GM12864 (cell line): ENCODE measurements at regions not wholly inside any gene's neighbourhood (a gene's known extent, or its start where the extent isn't known, plus 50 kb on each side); places are given as distances from the start of the nearest gene placed in this dataset.
"Not testable (repeated sequence)": the region's sequence is repeated elsewhere in the genome, so short reads cannot be mapped to it uniquely, and the experiment has no call there.

Experiments used
- DNase-seq: peaks from one replicate; pipeline ENCODE4 v3.0.0-alpha.2; 2011; ENCODE audit warnings: low read depth
- H3K4me3 ChIP-seq: 2 replicates; pipeline ENCODE4 v1.5.1; 2011; ENCODE audit warnings: mild to moderate bottlenecking, low read depth, low read length, control low read depth
- CTCF ChIP-seq: IDR thresholded peaks from 2 replicates; pipeline ENCODE4 v1.5.1; 2011; ENCODE audit warnings: low read depth, mild to moderate bottlenecking, moderate library complexity, low read length, control low read depth, inconsistent platforms; ENCODE audit errors: missing control alignments

DNA sequence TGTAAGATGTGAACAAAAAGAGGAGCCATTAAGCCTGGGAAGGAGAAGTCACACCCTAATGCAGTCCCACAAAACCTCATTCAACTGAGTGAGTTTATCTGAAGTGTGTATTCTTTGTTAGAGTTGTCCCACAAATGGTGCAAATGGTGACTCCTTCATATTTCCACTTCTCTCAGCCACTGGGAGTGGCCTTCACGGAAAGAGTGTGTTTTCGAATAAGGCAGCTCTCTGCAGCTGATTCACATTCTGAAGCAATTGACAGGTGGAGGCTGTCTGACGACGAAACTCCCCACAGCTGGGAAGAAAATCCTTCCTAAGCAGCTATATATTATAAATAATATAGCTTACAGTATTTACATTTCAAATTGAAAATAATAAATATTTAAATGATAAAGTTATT, 318.8 kb upstream of the TMEFF2 start:
- no peak overlapping the region for H3K4me3 ChIP-seq
- TF ChIP-seq CTCF: no peak
- DNase-seq: no peak

DNA sequence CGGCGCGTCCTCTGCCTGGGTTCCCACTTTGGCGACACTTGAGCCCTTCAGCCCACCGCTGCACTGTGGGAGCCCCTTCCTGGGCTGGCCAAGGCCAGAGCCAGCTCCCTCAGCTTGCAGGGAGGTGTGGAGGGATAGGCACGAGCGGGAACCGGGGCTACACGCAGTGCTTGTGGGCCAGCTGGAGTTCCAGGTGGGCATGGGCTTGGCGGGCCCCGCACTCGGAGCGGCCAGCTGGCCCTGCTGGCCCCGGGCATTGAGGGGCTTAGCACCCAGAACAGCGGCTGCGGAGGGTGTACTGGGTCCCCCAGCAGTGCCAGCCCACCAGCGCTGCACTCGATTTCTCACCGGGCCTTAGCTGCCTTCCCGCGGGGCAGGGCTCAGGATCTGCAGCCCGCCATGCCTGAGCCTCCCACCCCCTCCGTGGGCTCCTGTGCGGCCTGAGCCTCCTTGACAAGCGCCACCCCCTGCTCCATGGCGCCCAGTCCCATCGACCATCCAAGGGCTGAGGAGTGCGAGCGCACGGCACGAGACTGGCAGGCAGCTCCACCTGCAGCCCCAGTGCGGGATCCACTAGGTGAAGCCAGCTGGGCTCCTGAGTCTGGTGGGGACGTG, 313.2 kb upstream of the TMEFF2 start:
- DNase-seq, H3K4me3 ChIP-seq: not testable (repeated sequence)

GRCh38 chr2:192500550-192501200, 305.9 kb upstream of the TMEFF2 start:
- no peak for TF ChIP-seq CTCF
- no peak for DNase-seq
- H3K4me3 ChIP-seq: no peak overlapping the region

- TF ChIP-seq CTCF: no peak
- DNase-seq: no peak
- H3K4me3 ChIP-seq: no peak overlapping the region
These were observed 304.7 kb upstream of the TMEFF2 start for GRCh38 chr2:192499476-192499875.

GRCh38 chr2:192498747-192499146, 304.0 kb upstream of the TMEFF2 start:
- TF ChIP-seq CTCF: no peak

GRCh38 chr2:192488158-192488557, 293.4 kb upstream of the TMEFF2 start:
- H3K4me3 ChIP-seq: not testable (repeated sequence)

More at GRCh38 chr2:192498747-192499146, 304.0 kb upstream of the TMEFF2 start:
- no peak overlapping the region for H3K4me3 ChIP-seq
- DNase-seq: no peak

GRCh38 chr2:192487636-192488035, 292.9 kb upstream of the TMEFF2 start:
- no peak for TF ChIP-seq CTCF
- no peak overlapping the region for H3K4me3 ChIP-seq
- DNase-seq: no peak

More at GRCh38 chr2:192488158-192488557, 293.4 kb upstream of the TMEFF2 start:
- DNase-seq: not testable (repeated sequence)

DNA sequence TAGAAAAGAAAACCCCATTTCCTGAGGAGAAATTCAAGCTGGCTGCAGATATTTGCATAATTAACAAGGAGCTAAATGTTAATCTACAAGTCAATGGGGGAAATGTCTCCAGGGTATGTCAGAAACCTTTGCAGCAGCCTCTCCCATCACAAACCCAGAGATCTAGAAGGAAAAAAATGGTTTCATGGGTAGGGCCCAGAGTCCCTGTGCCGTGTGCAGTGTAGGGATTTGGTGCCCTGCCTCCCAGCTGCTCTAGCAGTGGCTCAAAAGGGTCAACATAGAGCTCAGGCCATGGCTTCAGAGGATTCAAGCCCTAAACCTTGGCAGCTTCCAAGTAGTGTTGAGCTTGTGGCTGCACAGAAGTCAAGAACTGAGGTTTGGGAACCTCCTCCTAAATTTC, 290.2 kb upstream of the TMEFF2 start:
- no peak for TF ChIP-seq CTCF
- DNase-seq: no peak
- H3K4me3 ChIP-seq: no peak overlapping the region
